ENCODE measurements at regions not wholly inside any gene's neighbourhood (a gene's known extent, or its start where the extent isn't known, plus 50 kb on each side); places are given as distances from the start of the nearest gene placed in this dataset.

DNA sequence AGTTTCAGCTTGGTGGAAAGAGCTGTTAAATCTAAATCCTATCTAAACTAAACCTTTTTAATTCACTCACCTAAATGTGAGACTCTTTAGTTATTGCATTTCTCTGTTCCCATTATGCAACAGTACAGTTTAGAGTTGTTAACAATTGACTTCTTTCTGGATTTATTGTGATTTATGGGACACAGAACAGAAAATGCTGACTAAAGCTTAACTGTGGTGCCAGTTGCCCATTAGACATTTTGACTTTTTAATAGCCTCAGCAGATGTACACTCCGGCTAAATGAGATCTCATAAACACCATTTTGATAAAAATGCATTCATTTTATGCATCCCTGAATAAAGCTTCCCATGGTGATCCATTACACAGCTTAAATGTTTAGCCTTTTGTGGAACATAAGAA, 356.6 kb downstream of the CASP12 start:
- Mint-ChIP-seq H3K4me3 (no peak overlapping the region), H3K36me3 (no peaks in the 10 kb centered on the region), H3K27me3 (ENCODE audit: low read depth) (no peaks in the 10 kb centered on the region), H3K4me1 (0 out of 2 replicates have a peak, but pooled peaks cover 5% of the 10 kb centered on the region), H3K9me3 (peaks cover 9% of the 10 kb centered on the region; the same call in 1 of the 2 replicates), H3K27ac (no peak overlapping the region)
- ATAC-seq (no peak), DNase-seq (ENCODE audit: low spot score) (no peak)
- ChIA-PET POLR2A (interaction anchor here (0.5 kb wide), 1 partner anchor 840 kb away, joined by 3 read pairs; no protein-coding TSS in a partner anchor), CTCF (no interaction called here)
- no peak for TF ChIP-seq ZNF281 (CRISPR knock-in tag; IDR thresholded peaks at IDR 0.05)
- no peak for TF ChIP-seq ZNF671 (CRISPR knock-in tag; IDR thresholded peaks at IDR 0.05)
- TF ChIP-seq NR3C1 (CRISPR knock-in tag; conservative IDR thresholded peaks at IDR 0.05; ENCODE audit: low read depth) = no peak
- no peak for TF ChIP-seq ZNF232 (CRISPR knock-in tag; IDR thresholded peaks at IDR 0.05)

GRCh38 chr11:104538313-104538712, 359.9 kb downstream of the CASP12 start:
- no peak for TF ChIP-seq MYBL2 (CRISPR knock-in tag; IDR thresholded peaks at IDR 0.05)
- no peak for TF ChIP-seq ETV6 (CRISPR knock-in tag; IDR thresholded peaks at IDR 0.05)
- no peak for TF ChIP-seq PRRX2 (CRISPR knock-in tag; IDR thresholded peaks at IDR 0.05)
- no peak for TF ChIP-seq NFATC4 (CRISPR knock-in tag; IDR thresholded peaks at IDR 0.05)
- TF ChIP-seq, protein P1, sequence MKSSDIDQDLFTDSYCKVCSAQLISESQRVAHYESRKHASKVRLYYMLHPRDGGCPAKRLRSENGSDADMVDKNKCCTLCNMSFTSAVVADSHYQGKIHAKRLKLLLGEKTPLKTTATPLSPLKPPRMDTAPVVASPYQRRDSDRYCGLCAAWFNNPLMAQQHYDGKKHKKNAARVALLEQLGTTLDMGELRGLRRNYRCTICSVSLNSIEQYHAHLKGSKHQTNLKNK (CRISPR knock-in tag; IDR thresholded peaks at IDR 0.05) = no peak
- TF ChIP-seq CREM (CRISPR knock-in tag; IDR thresholded peaks at IDR 0.05) = no peak
- TF ChIP-seq ATF6 (CRISPR knock-in tag; IDR thresholded peaks at IDR 0.05) = no peak
- no peak for TF ChIP-seq ZNF281 (CRISPR knock-in tag; IDR thresholded peaks at IDR 0.05)
- TF ChIP-seq SMAD4 (CRISPR knock-in tag; IDR thresholded peaks at IDR 0.05) = no peak
- TF ChIP-seq, protein P2, sequence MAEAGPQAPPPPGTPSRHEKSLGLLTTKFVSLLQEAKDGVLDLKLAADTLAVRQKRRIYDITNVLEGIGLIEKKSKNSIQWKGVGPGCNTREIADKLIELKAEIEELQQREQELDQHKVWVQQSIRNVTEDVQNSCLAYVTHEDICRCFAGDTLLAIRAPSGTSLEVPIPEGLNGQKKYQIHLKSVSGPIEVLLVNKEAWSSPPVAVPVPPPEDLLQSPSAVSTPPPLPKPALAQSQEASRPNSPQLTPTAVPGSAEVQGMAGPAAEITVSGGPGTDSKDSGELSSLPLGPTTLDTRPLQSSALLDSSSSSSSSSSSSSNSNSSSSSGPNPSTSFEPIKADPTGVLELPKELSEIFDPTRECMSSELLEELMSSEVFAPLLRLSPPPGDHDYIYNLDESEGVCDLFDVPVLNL (CRISPR knock-in tag; IDR thresholded peaks at IDR 0.05; ENCODE audit: borderline replicate concordance, low read depth) = no peak
- TF ChIP-seq, protein P3, sequence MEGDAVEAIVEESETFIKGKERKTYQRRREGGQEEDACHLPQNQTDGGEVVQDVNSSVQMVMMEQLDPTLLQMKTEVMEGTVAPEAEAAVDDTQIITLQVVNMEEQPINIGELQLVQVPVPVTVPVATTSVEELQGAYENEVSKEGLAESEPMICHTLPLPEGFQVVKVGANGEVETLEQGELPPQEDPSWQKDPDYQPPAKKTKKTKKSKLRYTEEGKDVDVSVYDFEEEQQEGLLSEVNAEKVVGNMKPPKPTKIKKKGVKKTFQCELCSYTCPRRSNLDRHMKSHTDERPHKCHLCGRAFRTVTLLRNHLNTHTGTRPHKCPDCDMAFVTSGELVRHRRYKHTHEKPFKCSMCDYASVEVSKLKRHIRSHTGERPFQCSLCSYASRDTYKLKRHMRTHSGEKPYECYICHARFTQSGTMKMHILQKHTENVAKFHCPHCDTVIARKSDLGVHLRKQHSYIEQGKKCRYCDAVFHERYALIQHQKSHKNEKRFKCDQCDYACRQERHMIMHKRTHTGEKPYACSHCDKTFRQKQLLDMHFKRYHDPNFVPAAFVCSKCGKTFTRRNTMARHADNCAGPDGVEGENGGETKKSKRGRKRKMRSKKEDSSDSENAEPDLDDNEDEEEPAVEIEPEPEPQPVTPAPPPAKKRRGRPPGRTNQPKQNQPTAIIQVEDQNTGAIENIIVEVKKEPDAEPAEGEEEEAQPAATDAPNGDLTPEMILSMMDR (IDR thresholded peaks at IDR 0.05) = no peak
- TF ChIP-seq ZNF317 (CRISPR knock-in tag; IDR thresholded peaks at IDR 0.05; ENCODE audit: borderline replicate concordance, low read depth) = no peak
- TF ChIP-seq, protein P4, sequence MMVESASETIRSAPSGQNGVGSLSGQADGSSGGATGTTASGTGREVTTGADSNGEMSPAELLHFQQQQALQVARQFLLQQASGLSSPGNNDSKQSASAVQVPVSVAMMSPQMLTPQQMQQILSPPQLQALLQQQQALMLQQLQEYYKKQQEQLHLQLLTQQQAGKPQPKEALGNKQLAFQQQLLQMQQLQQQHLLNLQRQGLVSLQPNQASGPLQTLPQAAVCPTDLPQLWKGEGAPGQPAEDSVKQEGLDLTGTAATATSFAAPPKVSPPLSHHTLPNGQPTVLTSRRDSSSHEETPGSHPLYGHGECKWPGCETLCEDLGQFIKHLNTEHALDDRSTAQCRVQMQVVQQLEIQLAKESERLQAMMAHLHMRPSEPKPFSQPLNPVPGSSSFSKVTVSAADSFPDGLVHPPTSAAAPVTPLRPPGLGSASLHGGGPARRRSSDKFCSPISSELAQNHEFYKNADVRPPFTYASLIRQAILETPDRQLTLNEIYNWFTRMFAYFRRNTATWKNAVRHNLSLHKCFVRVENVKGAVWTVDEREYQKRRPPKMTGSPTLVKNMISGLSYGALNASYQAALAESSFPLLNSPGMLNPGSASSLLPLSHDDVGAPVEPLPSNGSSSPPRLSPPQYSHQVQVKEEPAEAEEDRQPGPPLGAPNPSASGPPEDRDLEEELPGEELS (CRISPR knock-in tag; IDR thresholded peaks at IDR 0.05) = no peak
- no peak for TF ChIP-seq ERG (CRISPR knock-in tag; IDR thresholded peaks at IDR 0.05)
- TF ChIP-seq NR1H2 (CRISPR knock-in tag; IDR thresholded peaks at IDR 0.05) = no peak

More at GRCh38 chr11:104538313-104538712, 359.9 kb downstream of the CASP12 start:
- ATAC-seq (no peak), DNase-seq (ENCODE audit: low spot score) (no peak)
- Mint-ChIP-seq H3K4me3 (no peak overlapping the region), H3K27ac (no peak overlapping the region), H3K4me1 (peaks cover 16% of the 10 kb centered on the region), H3K36me3 (no peaks in the 10 kb centered on the region), H3K27me3 (ENCODE audit: low read depth) (no peaks in the 10 kb centered on the region), H3K9me3 (no peaks in the 10 kb centered on the region)
- ChIA-PET POLR2A (no interaction called here), CTCF (no interaction called here)
